CD14-positive monocyte (primary cell): ENCODE measurements at regions not wholly inside any gene's neighbourhood (a gene's known extent, or its start where the extent isn't known, plus 50 kb on each side); places are given as distances from the start of the nearest gene placed in this dataset.

Source experiments
- DNase-seq, 3 donors: peaks; one replicate each; pipeline ENCODE4 v3.0.0-alpha.2; 2011 to 2022
- H2AFZ ChIP-seq: 2 replicates; pipeline ENCODE4 v1.6.0; 2012; ENCODE audit warnings: mild to moderate bottlenecking, low read depth, low read length, inconsistent platforms; ENCODE audit not compliant: insufficient read depth, poor library complexity, severe bottlenecking
- H3K27ac ChIP-seq, 2 donors: 1 replicate in 1 of 2; 2 replicates in 1 of 2; pipeline ENCODE4 v1.5.1; 2012 to 2013; ENCODE audit warnings: low read length in 2 of 2, control low read depth in 1 of 2, inconsistent platforms in 1 of 2, low read depth in 1 of 2, mild to moderate bottlenecking in 1 of 2
- H3K27me3 ChIP-seq, 2 donors: one replicate each; pipeline versions ENCODE4 v1.6.0 to v1.6.1; 2011 to 2013; ENCODE audit warnings: low read length in 2 of 2; ENCODE audit not compliant: control insufficient read depth in 2 of 2, insufficient read depth in 2 of 2
- H3K36me3 ChIP-seq, 2 donors: replicated peaks in 1 of 2; 1 replicate in 1 of 2; 2 replicates in 1 of 2; pipeline versions ENCODE4 v1.5.1 to v1.6.1; 2012 to 2013; ENCODE audit warnings: low read length in 2 of 2, control low read depth in 1 of 2, inconsistent platforms in 1 of 2, mild to moderate bottlenecking in 1 of 2; ENCODE audit not compliant: insufficient read depth in 2 of 2, control insufficient read depth in 1 of 2
- H3K4me1 ChIP-seq, 2 donors: 1 replicate in 1 of 2; 2 replicates in 1 of 2; pipeline versions ENCODE4 v1.5.1 to v1.6.1; 2012 to 2013; ENCODE audit warnings: low read length in 2 of 2, control low read depth in 1 of 2, inconsistent platforms in 1 of 2, mild to moderate bottlenecking in 1 of 2, moderate library complexity in 1 of 2; ENCODE audit not compliant: insufficient read depth in 2 of 2, control insufficient read depth in 1 of 2
- H3K4me2 ChIP-seq: replicated peaks from 2 replicates; pipeline ENCODE3; 2012; ENCODE audit warnings: low read length, moderate library complexity, mild to moderate bottlenecking; ENCODE audit not compliant: poor library complexity, severe bottlenecking; ENCODE audit errors: extremely low read depth
- H3K4me3 ChIP-seq, 3 experiments: fragments of 200-600 bp in 1 of 3; sonication (generic) in 1 of 3; replicated peaks in 1 of 3; 1 replicate in 2 of 3; 2 replicates in 1 of 3; pipeline ENCODE4 v1.5.1; 2011 to 2013; ENCODE audit warnings: low read length in 3 of 3, mild to moderate bottlenecking in 3 of 3, control low read depth in 2 of 3, low read depth in 2 of 3, inconsistent platforms in 1 of 3, moderate library complexity in 1 of 3
- H3K79me2 ChIP-seq: 2 replicates; pipeline ENCODE4 v1.6.0; 2012; ENCODE audit warnings: mild to moderate bottlenecking, control low read depth, inconsistent platforms, low read length, moderate library complexity; ENCODE audit not compliant: insufficient read depth
- H3K9ac ChIP-seq: 2 replicates; pipeline ENCODE4 v1.6.0; 2017; ENCODE audit warnings: low read length, mild to moderate bottlenecking; ENCODE audit not compliant: insufficient read depth, poor library complexity, severe bottlenecking
- H3K9me3 ChIP-seq, 2 donors: replicated peaks in 1 of 2; 1 replicate in 1 of 2; 2 replicates in 1 of 2; pipeline versions ENCODE4 v1.5.1 to v1.6.1; 2012 to 2013; ENCODE audit warnings: low read length in 2 of 2, control low read depth in 1 of 2; ENCODE audit not compliant: control insufficient read depth in 1 of 2, insufficient read depth in 1 of 2
- H4K20me1 ChIP-seq: 2 replicates; pipeline ENCODE4 v1.6.0; 2012; ENCODE audit warnings: mild to moderate bottlenecking, low read length, control low read depth, moderate library complexity; ENCODE audit not compliant: insufficient read depth
- H3K27ac Mint-ChIP-seq, 7 donors: one replicate each; pipeline ENCODE4 v1.8.0; 2020; ENCODE audit warnings: mild to moderate bottlenecking in 7 of 7, mixed read lengths in 7 of 7, moderate library complexity in 6 of 7, inconsistent platforms in 2 of 7
- H3K27me3 Mint-ChIP-seq, 3 donors: one replicate each; pipeline ENCODE4 v1.8.0; 2021 to 2022; ENCODE audit warnings: low read depth in 3 of 3, mild to moderate bottlenecking in 3 of 3, mixed read lengths in 3 of 3, moderate library complexity in 3 of 3, inconsistent platforms in 1 of 3
- H3K36me3 Mint-ChIP-seq, 2 donors: one replicate each; pipeline ENCODE4 v1.8.0; 2020; ENCODE audit warnings: mixed read lengths in 2 of 2, inconsistent platforms in 1 of 2, mild to moderate bottlenecking in 1 of 2
- H3K4me1 Mint-ChIP-seq: one replicate; pipeline ENCODE4 v1.8.0; 2020; ENCODE audit warnings: mild to moderate bottlenecking, mixed read lengths
- H3K4me3 Mint-ChIP-seq, 2 donors: one replicate each; pipeline ENCODE4 v1.8.0; 2020; ENCODE audit warnings: mild to moderate bottlenecking in 2 of 2, mixed read lengths in 2 of 2, moderate library complexity in 1 of 2
- H3K9me3 Mint-ChIP-seq, 7 donors: one replicate each; pipeline ENCODE4 v1.8.0; 2020 to 2022; ENCODE audit warnings: mixed read lengths in 7 of 7, mild to moderate bottlenecking in 6 of 7, moderate library complexity in 6 of 7, inconsistent platforms in 2 of 7
- CTCF ChIP-seq: fragments of 200-600 bp; IDR thresholded peaks from one replicate; pipeline ENCODE4 v1.8.0; 2022; ENCODE audit warnings: antibody characterized with exemption, mild to moderate bottlenecking
- WGBS: methylation state at CpG from one replicate; pipeline ENCODE4 v1.1.5; 2013; ENCODE audit warnings: missing lambda C conversion rate; ENCODE audit not compliant: insufficient coverage; 5-methylcytosine and 5-hydroxymethylcytosine counted together
- intact Hi-C, 2 donors: fragments of 100-400 bp; cut with micrococcal nuclease; formaldehyde crosslinking; loops; one replicate each; pipeline versions ENCODE4 v1.15.0 to v1.15.1; 2023

GRCh38 chr1:199298825-199299224 is 660.0 kb downstream of the PTPRC start:
- Histone ChIP-seq H3K79me2 (no peaks in the 10 kb centered on the region), H3K27ac (no peak overlapping the region), H2AFZ (no peak overlapping the region), H4K20me1 (no peaks in the 10 kb centered on the region), H3K4me2 (no peak overlapping the region), H3K4me1 (no peaks in the 10 kb centered on the region), H3K27me3 (no peaks in the 10 kb centered on the region), H3K36me3 (no peaks in the 10 kb centered on the region), H3K9me3 (no peaks in the 10 kb centered on the region), H3K9ac (no peak overlapping the region), H3K4me3 (no peak overlapping the region)
- H3K4me1 Mint-ChIP-seq, result no peaks in the 10 kb centered on the region
- no peaks in the 10 kb centered on the region for H3K36me3 Mint-ChIP-seq
- intact Hi-C loops, result no loop called here
- TF ChIP-seq CTCF, result no peak
- H3K9me3 Mint-ChIP-seq, result no peaks in the 10 kb centered on the region
- no peak overlapping the region for H3K4me3 Mint-ChIP-seq
- WGBS, result no CpG with 5 or more reads among the region's 3 CpGs
- no peak overlapping the region for H3K27ac Mint-ChIP-seq
- DNase-seq, result no peak
- no peaks in the 10 kb centered on the region for H3K27me3 Mint-ChIP-seq

GRCh38 chr1:199301472-199302217 is 662.8 kb downstream of the PTPRC start:
- H3K9me3 ChIP-seq, result no peaks in the 10 kb centered on the region
- no peak for TF ChIP-seq CTCF
- no peaks in the 10 kb centered on the region for H3K27me3 ChIP-seq
- no peak for DNase-seq
- H2AFZ ChIP-seq, result no peak overlapping the region
- Mint-ChIP-seq H3K9me3 (no peaks in the 10 kb centered on the region), H3K27me3 (no peaks in the 10 kb centered on the region), H3K27ac (no peak overlapping the region), H3K36me3 (no peaks in the 10 kb centered on the region), H3K4me1 (no peaks in the 10 kb centered on the region), H3K4me3 (no peak overlapping the region)
- H3K4me3 ChIP-seq, result no peak overlapping the region
- no peaks in the 10 kb centered on the region for H3K79me2 ChIP-seq
- no peak overlapping the region for H3K9ac ChIP-seq
- H3K4me2 ChIP-seq, result no peak overlapping the region
- H3K4me1 ChIP-seq, result no peaks in the 10 kb centered on the region
- H3K27ac ChIP-seq, result no peak overlapping the region
- intact Hi-C loops, result no loop called here
- H3K36me3 ChIP-seq, result no peaks in the 10 kb centered on the region
- no peaks in the 10 kb centered on the region for H4K20me1 ChIP-seq
